ENCODE measurements at regions not wholly inside any gene's neighbourhood (a gene's known extent, or its start where the extent isn't known, plus 50 kb on each side); places are given as distances from the start of the nearest gene placed in this dataset.

DNA sequence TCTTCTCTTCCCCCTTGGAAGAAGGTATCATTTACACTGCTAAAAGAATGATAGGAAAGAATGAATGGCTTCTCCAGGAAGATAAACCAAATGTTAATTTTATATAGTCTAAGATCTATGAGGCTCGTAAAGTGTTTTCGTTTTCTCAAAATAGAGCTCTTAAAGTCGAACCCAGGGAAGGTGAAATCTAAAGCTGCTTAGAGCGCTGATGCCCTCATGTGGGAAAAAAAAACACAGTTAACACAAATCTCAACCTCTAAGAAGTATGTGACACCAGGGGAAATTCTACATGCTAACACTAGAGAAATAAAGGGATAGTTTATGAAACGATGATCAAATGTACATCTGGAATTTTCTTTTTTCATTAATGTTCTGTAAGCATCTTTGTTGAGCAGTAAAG lies 257.9 kb downstream of the RASEF start:
- H3K4me3 Mint-ChIP-seq: no peak overlapping the region
- peaks cover 14 to 18% of the 10 kb centered on the region in 2 experiments for H3K4me1 Mint-ChIP-seq
- Histone ChIP-seq H3K4me2 (ENCODE audit: insufficient read depth, insufficient read length, low read length) (no peak overlapping the region), H3K4ac (ENCODE audit: low read depth, low read length) (no peak overlapping the region), H4K5ac (ENCODE audit: insufficient read length, low read depth, low read length) (no peak overlapping the region), H3K79me2 (ENCODE audit: insufficient read depth, low read length) (no peaks in the 10 kb centered on the region), H3K27ac (ENCODE audit: insufficient read length, low read depth, low read length) (no peak overlapping the region), H3K56ac (ENCODE audit: insufficient read length, low read depth, low read length) (no peak overlapping the region), H3K23me2 (ENCODE audit: insufficient read length, low read depth, low read length, poor library complexity, severe bottlenecking) (no peaks in the 10 kb centered on the region), H3T11ph (ENCODE audit: low read length) (no peak overlapping the region), H3K9ac (ENCODE audit: extremely low read depth, insufficient read length, low read length) (no peak overlapping the region), H2BK20ac (ENCODE audit: low read depth, low read length, poor library complexity, severe bottlenecking) (no peak overlapping the region), H2AFZ (ENCODE audit: low read length) (no peak overlapping the region), H2BK12ac (ENCODE audit: insufficient read length, low read depth, low read length) (no peak overlapping the region), H3K23ac (ENCODE audit: insufficient read length, low read depth, low read length) (no peak overlapping the region), H2BK5ac (ENCODE audit: insufficient read length, low read length) (no peak overlapping the region), H3K14ac (ENCODE audit: insufficient read depth, low read length) (no peak overlapping the region), H4K8ac (replicated peaks; ENCODE audit: insufficient read length, low read depth, low read length) (no peak overlapping the region), H4K20me1 (ENCODE audit: control insufficient read depth, insufficient read depth, insufficient read length) (no peaks in the 10 kb centered on the region), H2BK120ac (ENCODE audit: low read depth, low read length, poor library complexity, severe bottlenecking) (no peak overlapping the region), H3K9me3 (ENCODE audit: control insufficient read depth, low read depth, low read length) (no peaks in the 10 kb centered on the region), H3K18ac (ENCODE audit: insufficient read length, low read depth, low read length) (no peak overlapping the region), H3K27me3 (ENCODE audit: insufficient read depth, low read length) (no peaks in the 10 kb centered on the region), H4K91ac (ENCODE audit: insufficient read length, low read depth, low read length) (no peak overlapping the region), H3K4me1 (ENCODE audit: insufficient read depth, low read length) (peaks cover 5% of the 10 kb centered on the region), H3K79me1 (ENCODE audit: insufficient read depth, low read depth, low read length, poor library complexity, severe bottlenecking) (no peaks in the 10 kb centered on the region), H2BK15ac (ENCODE audit: low read depth, low read length) (no peak overlapping the region), H2AK5ac (ENCODE audit: insufficient read length, low read length) (no peak overlapping the region)
- no peak overlapping the region for H3K27ac Mint-ChIP-seq
- peaks cover 0 to 6% (median 2%) of the 10 kb centered on the region in 3 experiments; a peak in 3 of 7 replicates for H3K36me3 Mint-ChIP-seq (ENCODE audit: insufficient read depth in 1 of 3, low read depth in 3 of 3)
- H3K27me3 Mint-ChIP-seq (ENCODE audit: low read depth): no peaks in the 10 kb centered on the region; the same call in 1 of the 2 replicates
- WGBS (ENCODE audit: extremely low coverage, insufficient read length, low lambda C conversion rate): no CpG with 5 or more reads among the region's 5 CpGs
- peaks cover 3 to 4% of the 10 kb centered on the region in 2 experiments; a peak in 2 of 5 replicates for H3K9me3 Mint-ChIP-seq
- no peak for DNase-seq
- TF ChIP-seq, protein P1, sequence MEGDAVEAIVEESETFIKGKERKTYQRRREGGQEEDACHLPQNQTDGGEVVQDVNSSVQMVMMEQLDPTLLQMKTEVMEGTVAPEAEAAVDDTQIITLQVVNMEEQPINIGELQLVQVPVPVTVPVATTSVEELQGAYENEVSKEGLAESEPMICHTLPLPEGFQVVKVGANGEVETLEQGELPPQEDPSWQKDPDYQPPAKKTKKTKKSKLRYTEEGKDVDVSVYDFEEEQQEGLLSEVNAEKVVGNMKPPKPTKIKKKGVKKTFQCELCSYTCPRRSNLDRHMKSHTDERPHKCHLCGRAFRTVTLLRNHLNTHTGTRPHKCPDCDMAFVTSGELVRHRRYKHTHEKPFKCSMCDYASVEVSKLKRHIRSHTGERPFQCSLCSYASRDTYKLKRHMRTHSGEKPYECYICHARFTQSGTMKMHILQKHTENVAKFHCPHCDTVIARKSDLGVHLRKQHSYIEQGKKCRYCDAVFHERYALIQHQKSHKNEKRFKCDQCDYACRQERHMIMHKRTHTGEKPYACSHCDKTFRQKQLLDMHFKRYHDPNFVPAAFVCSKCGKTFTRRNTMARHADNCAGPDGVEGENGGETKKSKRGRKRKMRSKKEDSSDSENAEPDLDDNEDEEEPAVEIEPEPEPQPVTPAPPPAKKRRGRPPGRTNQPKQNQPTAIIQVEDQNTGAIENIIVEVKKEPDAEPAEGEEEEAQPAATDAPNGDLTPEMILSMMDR (conservative IDR thresholded peaks at IDR 0.05): peak; percentile 55
